Keratinocyte (primary cell): ENCODE measurements at regions not wholly inside any gene's neighbourhood (a gene's known extent, or its start where the extent isn't known, plus 50 kb on each side); places are given as distances from the start of the nearest gene placed in this dataset.

ENCODE experiments used
- DNase-seq: peaks from one replicate; pipeline ENCODE4 v3.0.0-alpha.2; 2011; ENCODE audit warnings: low read depth, missing footprints, low spot score
- FAIRE-seq: peaks from 2 replicates; lab custom pipeline; 2011; peaks lifted over from hg19 to GRCh38; lab: Jason Lieb, UNC
- H2AFZ ChIP-seq: 2 replicates; pipeline ENCODE4 v1.6.0; 2012; ENCODE audit warnings: low read length, control low read depth, inconsistent platforms; ENCODE audit not compliant: control insufficient read depth
- H3K27ac ChIP-seq: 2 replicates; pipeline ENCODE4 v1.5.1; 2011; ENCODE audit warnings: low read length; ENCODE audit not compliant: control insufficient read depth, insufficient read depth
- H3K27me3 ChIP-seq: 3 replicates; pipeline ENCODE4 v1.6.0; 2011; ENCODE audit warnings: low read length; ENCODE audit not compliant: control insufficient read depth, insufficient read depth; ENCODE audit errors: extremely low read depth
- H3K36me3 ChIP-seq, 2 experiments: 2 replicates in 1 of 2; 3 replicates in 1 of 2; pipeline ENCODE4 v1.5.1; 2011; ENCODE audit warnings: low read length in 2 of 2, mild to moderate bottlenecking in 1 of 2; ENCODE audit not compliant: control insufficient read depth in 2 of 2, insufficient read depth in 2 of 2; ENCODE audit errors: extremely low read depth in 1 of 2
- H3K4me1 ChIP-seq: 3 replicates; pipeline ENCODE4 v1.5.1; 2011; ENCODE audit warnings: low read length; ENCODE audit not compliant: control insufficient read depth, insufficient read depth; ENCODE audit errors: extremely low read depth
- H3K4me2 ChIP-seq: 3 replicates; pipeline ENCODE4 v1.6.0; 2011; ENCODE audit warnings: low read depth, low read length; ENCODE audit not compliant: control insufficient read depth, insufficient read depth; ENCODE audit errors: extremely low read depth
- H3K4me3 ChIP-seq, 3 experiments: fragments of 200-600 bp in 1 of 3; sonication (generic) in 1 of 3; 2 replicates in 2 of 3; 3 replicates in 1 of 3; pipeline ENCODE4 v1.5.1; 2011 to 2016; ENCODE audit warnings: low read length in 3 of 3, mild to moderate bottlenecking in 3 of 3, control low read depth in 2 of 3, inconsistent platforms in 1 of 3, low read depth in 1 of 3, mixed read lengths in 1 of 3, mixed run types in 1 of 3, moderate library complexity in 1 of 3; ENCODE audit not compliant: control insufficient read depth in 2 of 3, insufficient read depth in 2 of 3; ENCODE audit errors: extremely low read depth in 1 of 3
- H3K79me2 ChIP-seq: 2 replicates; pipeline ENCODE4 v1.6.0; 2012; ENCODE audit warnings: low read length; ENCODE audit not compliant: control insufficient read depth, insufficient read depth
- H3K9ac ChIP-seq: 3 replicates; pipeline ENCODE4 v1.6.0; 2011; ENCODE audit warnings: low read length; ENCODE audit not compliant: control insufficient read depth, insufficient read depth; ENCODE audit errors: extremely low read depth
- H3K9me1 ChIP-seq: 3 replicates; pipeline ENCODE4 v1.6.0; 2011; ENCODE audit warnings: low read length; ENCODE audit not compliant: control insufficient read depth, insufficient read depth; ENCODE audit errors: extremely low read depth
- H3K9me3 ChIP-seq: 2 replicates; pipeline ENCODE4 v1.5.1; 2012; ENCODE audit warnings: low read depth, low read length; ENCODE audit not compliant: control insufficient read depth
- H4K20me1 ChIP-seq: 3 replicates; pipeline ENCODE4 v1.6.0; 2011; ENCODE audit warnings: low read length; ENCODE audit not compliant: control insufficient read depth, insufficient read depth; ENCODE audit errors: extremely low read depth
- CTCF ChIP-seq, 3 experiments: IDR thresholded peaks in 1 of 3; conservative IDR thresholded peaks in 1 of 3; optimal IDR thresholded peaks in 1 of 3; 2 replicates in 2 of 3; 3 replicates in 1 of 3; pipeline versions ENCODE3 to v1.5.1; 2011; ENCODE audit warnings: low read length in 3 of 3, mild to moderate bottlenecking in 3 of 3, moderate library complexity in 2 of 3, control low read depth in 1 of 3, inconsistent platforms in 1 of 3; ENCODE audit not compliant: insufficient read depth in 2 of 3; ENCODE audit errors: extremely low read depth in 1 of 3
- EZH2 ChIP-seq: IDR thresholded peaks from one replicate; pipeline ENCODE4 v1.6.1; 2012; ENCODE audit warnings: inconsistent platforms, mild to moderate bottlenecking, low read length, moderate library complexity
- dilution Hi-C: fragments of 300-500 bp; cut with MboI; formaldehyde crosslinking; loops from one replicate; pipeline ENCODE4 v1.7.0; 2020; ENCODE audit warnings: low sequenced_read_pairs; ENCODE audit not compliant: extremely low pct_ligation_motif_present

- Histone ChIP-seq H2AFZ (no peak overlapping the region), H3K9me1 (no peaks in the 10 kb centered on the region), H3K79me2 (no peaks in the 10 kb centered on the region), H3K4me1 (no peaks in the 10 kb centered on the region), H3K4me2 (no peak overlapping the region), H3K27me3 (peaks cover 14% of the 10 kb centered on the region), H3K9ac (no peak overlapping the region), H3K27ac (no peak overlapping the region), H3K4me3 (no peak overlapping the region), H3K9me3 (no peaks in the 10 kb centered on the region), H3K36me3 (no peaks in the 10 kb centered on the region), H4K20me1 (no peaks in the 10 kb centered on the region)
- dilution Hi-C loops = no loop called here
- no peak for FAIRE-seq
- TF ChIP-seq EZH2 (no peak), CTCF (optimal IDR thresholded peaks at IDR 0.05 in 1 of 3, IDR thresholded peaks at IDR 0.05 in 1 of 3, conservative IDR thresholded peaks at IDR 0.05 in 1 of 3; ENCODE audit: extremely low read depth in 1 of 3, insufficient read depth in 2 of 3, low read length in 3 of 3) (peak; percentile 53 to 86 (median 69))
- no peak for DNase-seq
Measured at GRCh38 chr9:93827545-93828330, 127.4 kb downstream of the BARX1 start.

GRCh38 chr9:93826905-93827544 lies 128.1 kb downstream of the BARX1 start:
- FAIRE-seq (no peak), DNase-seq (no peak)
- Histone ChIP-seq H3K9me1 (no peaks in the 10 kb centered on the region), H2AFZ (no peak overlapping the region), H3K9me3 (no peaks in the 10 kb centered on the region), H3K4me2 (no peak overlapping the region), H3K79me2 (no peaks in the 10 kb centered on the region), H3K27ac (no peak overlapping the region), H3K4me3 (no peak overlapping the region), H4K20me1 (no peaks in the 10 kb centered on the region), H3K27me3 (peaks cover 14% of the 10 kb centered on the region), H3K36me3 (no peaks in the 10 kb centered on the region), H3K9ac (no peak overlapping the region), H3K4me1 (no peaks in the 10 kb centered on the region)
- TF ChIP-seq EZH2 (no peak), CTCF (optimal IDR thresholded peaks at IDR 0.05 in 1 of 3, IDR thresholded peaks at IDR 0.05 in 1 of 3, conservative IDR thresholded peaks at IDR 0.05 in 1 of 3; ENCODE audit: extremely low read depth in 1 of 3, insufficient read depth in 2 of 3, low read length in 3 of 3) (no peak)
- dilution Hi-C loops = no loop called here
